ENCODE measurements at regions not wholly inside any gene's neighbourhood (a gene's known extent, or its start where the extent isn't known, plus 50 kb on each side); places are given as distances from the start of the nearest gene placed in this dataset.
A peak's percentile ranks its signal among the peaks of the same experiment; 100 is the strongest.

GRCh38 chr14:45742187-45742586, 489.2 kb upstream of the MIS18BP1 start:
- Mint-ChIP-seq H3K4me3 (no peak overlapping the region), H3K36me3 (no peaks in the 10 kb centered on the region), H3K27me3 (no peaks in the 10 kb centered on the region), H3K27ac (no peak overlapping the region), H3K9me3 (peaks cover 13% of the 10 kb centered on the region), H3K4me1 (no peaks in the 10 kb centered on the region)
- no peak for ATAC-seq

- Mint-ChIP-seq H3K4me1 (no peaks in the 10 kb centered on the region), H3K27me3 (no peaks in the 10 kb centered on the region), H3K9me3 (peaks cover 5% of the 10 kb centered on the region), H3K36me3 (no peaks in the 10 kb centered on the region), H3K4me3 (no peak overlapping the region), H3K27ac (no peak overlapping the region)
- ATAC-seq = no peak
Measured at GRCh38 chr14:45728434-45729225, 475.6 kb upstream of the MIS18BP1 start.

GRCh38 chr14:45727133-45727532, 474.1 kb upstream of the MIS18BP1 start:
- no peaks in the 10 kb centered on the region for H3K36me3 Mint-ChIP-seq
- H3K27ac Mint-ChIP-seq = no peak overlapping the region
- H3K27me3 Mint-ChIP-seq = no peaks in the 10 kb centered on the region
- H3K4me3 Mint-ChIP-seq = no peak overlapping the region
- no peaks in the 10 kb centered on the region for H3K4me1 Mint-ChIP-seq
- peaks cover 5% of the 10 kb centered on the region for H3K9me3 Mint-ChIP-seq
- no peak for ATAC-seq

- Mint-ChIP-seq H3K36me3 (no peaks in the 10 kb centered on the region), H3K27me3 (no peaks in the 10 kb centered on the region), H3K27ac (no peak overlapping the region), H3K9me3 (peaks cover 5% of the 10 kb centered on the region), H3K4me1 (no peaks in the 10 kb centered on the region), H3K4me3 (no peak overlapping the region)
- no peak for ATAC-seq
Measured at GRCh38 chr14:45721472-45721871, 468.5 kb upstream of the MIS18BP1 start.

GRCh38 chr14:45716572-45716971, 463.6 kb upstream of the MIS18BP1 start:
- H3K9me3 Mint-ChIP-seq = peaks cover 11% of the 10 kb centered on the region
- no peaks in the 10 kb centered on the region for H3K27me3 Mint-ChIP-seq

GRCh38 chr14:45715946-45716345, 462.9 kb upstream of the MIS18BP1 start:
- H3K4me3 Mint-ChIP-seq = no peak overlapping the region
- H3K36me3 Mint-ChIP-seq = no peaks in the 10 kb centered on the region
- no peaks in the 10 kb centered on the region for H3K27me3 Mint-ChIP-seq
- H3K27ac Mint-ChIP-seq = no peak overlapping the region
- no peaks in the 10 kb centered on the region for H3K4me1 Mint-ChIP-seq
- no peak for ATAC-seq
- H3K9me3 Mint-ChIP-seq = peaks cover 11% of the 10 kb centered on the region

More at GRCh38 chr14:45716572-45716971, 463.6 kb upstream of the MIS18BP1 start:
- no peak for ATAC-seq
- Mint-ChIP-seq H3K4me1 (no peaks in the 10 kb centered on the region), H3K4me3 (no peak overlapping the region), H3K36me3 (no peaks in the 10 kb centered on the region), H3K27ac (no peak overlapping the region)

GRCh38 chr14:45709541-45709940, 456.5 kb upstream of the MIS18BP1 start:
- Mint-ChIP-seq H3K27ac (no peak overlapping the region), H3K36me3 (no peaks in the 10 kb centered on the region), H3K9me3 (peaks cover 10% of the 10 kb centered on the region), H3K27me3 (no peaks in the 10 kb centered on the region), H3K4me1 (no peaks in the 10 kb centered on the region), H3K4me3 (no peak overlapping the region)
- peak; percentile 48 for ATAC-seq

- Mint-ChIP-seq H3K36me3 (no peaks in the 10 kb centered on the region), H3K4me1 (no peaks in the 10 kb centered on the region), H3K27me3 (no peaks in the 10 kb centered on the region), H3K27ac (no peak overlapping the region), H3K4me3 (no peak overlapping the region), H3K9me3 (peaks cover 4% of the 10 kb centered on the region)
- no peak for ATAC-seq
Measured at GRCh38 chr14:45705940-45706534, 453.0 kb upstream of the MIS18BP1 start.

- H3K4me3 Mint-ChIP-seq = no peak overlapping the region
- no peak overlapping the region for H3K27ac Mint-ChIP-seq
- H3K27me3 Mint-ChIP-seq = no peaks in the 10 kb centered on the region
- no peaks in the 10 kb centered on the region for H3K36me3 Mint-ChIP-seq
- peaks cover 6% of the 10 kb centered on the region for H3K9me3 Mint-ChIP-seq
- H3K4me1 Mint-ChIP-seq = no peaks in the 10 kb centered on the region
- ATAC-seq = no peak
Measured at GRCh38 chr14:45699471-45699870, 446.5 kb upstream of the MIS18BP1 start.

- no peaks in the 10 kb centered on the region for H3K27me3 Mint-ChIP-seq
- H3K36me3 Mint-ChIP-seq = no peaks in the 10 kb centered on the region
- no peak for ATAC-seq
- peaks cover 6% of the 10 kb centered on the region for H3K9me3 Mint-ChIP-seq
- no peak overlapping the region for H3K4me3 Mint-ChIP-seq
- H3K27ac Mint-ChIP-seq = no peak overlapping the region
- H3K4me1 Mint-ChIP-seq = no peaks in the 10 kb centered on the region
Measured at GRCh38 chr14:45698462-45699134, 445.6 kb upstream of the MIS18BP1 start.

GRCh38 chr14:45686771-45687170, 433.8 kb upstream of the MIS18BP1 start:
- Mint-ChIP-seq H3K4me3 (no peak overlapping the region), H3K4me1 (no peaks in the 10 kb centered on the region), H3K27me3 (no peaks in the 10 kb centered on the region), H3K27ac (no peak overlapping the region), H3K9me3 (peaks cover 13% of the 10 kb centered on the region), H3K36me3 (no peaks in the 10 kb centered on the region)
- ATAC-seq = no peak

- Mint-ChIP-seq H3K36me3 (no peaks in the 10 kb centered on the region), H3K4me3 (no peak overlapping the region), H3K27me3 (no peaks in the 10 kb centered on the region), H3K27ac (no peak overlapping the region), H3K9me3 (peaks cover 2% of the 10 kb centered on the region), H3K4me1 (no peaks in the 10 kb centered on the region)
- ATAC-seq = no peak
Measured at GRCh38 chr14:45680531-45680930, 427.5 kb upstream of the MIS18BP1 start.

GRCh38 chr14:45679853-45680252, 426.9 kb upstream of the MIS18BP1 start:
- no peak for ATAC-seq
- peaks cover 2% of the 10 kb centered on the region for H3K9me3 Mint-ChIP-seq

GRCh38 chr14:45678163-45678562, 425.2 kb upstream of the MIS18BP1 start:
- Mint-ChIP-seq H3K27ac (no peak overlapping the region), H3K27me3 (no peaks in the 10 kb centered on the region), H3K36me3 (no peaks in the 10 kb centered on the region), H3K4me1 (no peaks in the 10 kb centered on the region), H3K9me3 (no peaks in the 10 kb centered on the region), H3K4me3 (no peak overlapping the region)
- no peak for ATAC-seq

More at GRCh38 chr14:45679853-45680252, 426.9 kb upstream of the MIS18BP1 start:
- H3K4me3 Mint-ChIP-seq = no peak overlapping the region
- H3K27ac Mint-ChIP-seq = no peak overlapping the region
- no peaks in the 10 kb centered on the region for H3K27me3 Mint-ChIP-seq
- no peaks in the 10 kb centered on the region for H3K4me1 Mint-ChIP-seq
- H3K36me3 Mint-ChIP-seq = no peaks in the 10 kb centered on the region

- Mint-ChIP-seq H3K9me3 (peaks cover 3% of the 10 kb centered on the region), H3K27me3 (no peaks in the 10 kb centered on the region), H3K4me3 (no peak overlapping the region), H3K27ac (no peak overlapping the region), H3K36me3 (no peaks in the 10 kb centered on the region), H3K4me1 (no peaks in the 10 kb centered on the region)
- no peak for ATAC-seq
Measured at GRCh38 chr14:45673420-45673819, 420.4 kb upstream of the MIS18BP1 start.
